K562 (cell line): ENCODE measurements at regions not wholly inside any gene's neighbourhood (a gene's known extent, or its start where the extent isn't known, plus 50 kb on each side); places are given as distances from the start of the nearest gene placed in this dataset.

Source experiments
- CCAR2 ChIP-seq: fragments of 200-400 bp; formaldehyde crosslinking; IDR thresholded peaks from 2 replicates; pipeline ENCODE4 v1.6.1; 2017; ENCODE audit warnings: mild to moderate bottlenecking, low read depth, low read length
- EGR1 ChIP-seq: fragments of 450-650 bp; conservative IDR thresholded peaks from 2 replicates; pipeline ENCODE4 v1.6.1; 2017; ENCODE audit warnings: mild to moderate bottlenecking
- MAZ ChIP-seq, 2 experiments: fragments of 450-650 bp in 1 of 2; sonication (generic) in 1 of 2; formaldehyde crosslinking; IDR thresholded peaks in 1 of 2; conservative IDR thresholded peaks in 1 of 2; 2 replicates each; pipeline versions ENCODE4 v1.4.0 to v1.5.0; 2020; ENCODE audit warnings: mild to moderate bottlenecking in 1 of 2, missing genetic modification reagents in 1 of 2
- MTF1 ChIP-seq: fragments of 250-450 bp; sonication (Bioruptor Pico); IDR thresholded peaks from 2 replicates; pipeline ENCODE4 v1.9.0; 2021; ENCODE audit warnings: moderate library complexity, mild to moderate bottlenecking, inconsistent platforms, borderline replicate concordance
- RBBP5 ChIP-seq: fragments of 200-600 bp; sonication (generic); IDR thresholded peaks from 2 replicates; pipeline ENCODE4 v1.6.1; 2012; ENCODE audit warnings: borderline replicate concordance, mild to moderate bottlenecking, low read length, control low read depth, inconsistent platforms; ENCODE audit not compliant: insufficient read depth, poor library complexity, severe bottlenecking
- RFX5 ChIP-seq: IDR thresholded peaks from 2 replicates; pipeline ENCODE4 v1.6.1; 2011; ENCODE audit warnings: low read depth, mild to moderate bottlenecking, improper control_type of control experiment, low read length
- SAFB2 ChIP-seq: fragments of 200-400 bp; formaldehyde crosslinking; IDR thresholded peaks from 2 replicates; pipeline ENCODE4 v1.6.1; 2018; ENCODE audit warnings: borderline replicate concordance, low read length, low read depth, moderate library complexity; ENCODE audit not compliant: severe bottlenecking
- SIX5 ChIP-seq, 2 experiments: IDR thresholded peaks; 2 replicates each; pipeline ENCODE4 v1.6.1; 2011; ENCODE audit warnings: low read length in 2 of 2, borderline replicate concordance in 1 of 2, low read depth in 1 of 2, mild to moderate bottlenecking in 1 of 2, moderate library complexity in 1 of 2; ENCODE audit not compliant: insufficient read depth in 1 of 2
- TARDBP ChIP-seq: fragments of 450-650 bp; IDR thresholded peaks from 2 replicates; pipeline ENCODE4 v1.6.1; 2016
- ZSCAN29 ChIP-seq: fragments of 450-650 bp; IDR thresholded peaks from 2 replicates; pipeline ENCODE4 v1.6.1; 2017
- TF ChIP-seq, protein P1 (sequence below): sonication (generic); formaldehyde crosslinking; IDR thresholded peaks from 2 replicates; pipeline ENCODE4 v1.8.1; 2022; ENCODE audit warnings: missing genetic modification reagents
- TF ChIP-seq, protein P2 (sequence below), 2 experiments: fragments of 450-650 bp; formaldehyde crosslinking in 1 of 2; IDR thresholded peaks; 2 replicates each; pipeline versions ENCODE4 v1.4.0 to v1.6.1; 2014 to 2020; ENCODE audit warnings: mild to moderate bottlenecking in 2 of 2, borderline replicate concordance in 1 of 2, low read depth in 1 of 2
- TF ChIP-seq, protein P3 (sequence below), 2 experiments: fragments of 450-650 bp; IDR thresholded peaks; 2 replicates each; pipeline ENCODE4 v1.6.1; 2016
- TF ChIP-seq, protein P4 (sequence below), 3 experiments: IDR thresholded peaks in 2 of 3; conservative IDR thresholded peaks in 1 of 3; 2 replicates each; pipeline ENCODE4 v1.5.1; 2011 to 2012; ENCODE audit warnings: low read length in 3 of 3, mild to moderate bottlenecking in 3 of 3, control low read depth in 2 of 3, improper control_type of control experiment in 1 of 3, inconsistent platforms in 1 of 3, low read depth in 1 of 3, mixed read lengths in 1 of 3, moderate library complexity in 1 of 3; ENCODE audit not compliant: insufficient read depth in 2 of 3

DNA sequence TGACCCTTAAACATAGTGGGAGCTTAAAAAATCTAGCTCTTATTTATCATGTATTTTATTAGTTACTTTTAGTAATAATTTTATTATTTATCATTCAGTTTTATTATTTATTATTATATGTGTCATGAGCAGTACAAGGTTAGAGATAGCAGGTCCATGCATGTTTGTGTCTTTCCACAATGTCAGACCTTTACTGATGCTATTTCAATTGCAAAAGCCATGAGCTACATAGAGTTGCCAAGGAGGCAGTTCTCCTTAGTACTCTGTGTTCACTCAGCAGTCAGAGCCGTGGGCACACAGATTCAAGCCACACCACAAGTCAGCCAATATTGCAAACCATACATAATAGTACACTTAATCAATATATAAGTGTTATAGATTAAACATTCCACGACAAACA is 157.9 kb upstream of the NTRK2 start:
- TF ChIP-seq, protein P1, sequence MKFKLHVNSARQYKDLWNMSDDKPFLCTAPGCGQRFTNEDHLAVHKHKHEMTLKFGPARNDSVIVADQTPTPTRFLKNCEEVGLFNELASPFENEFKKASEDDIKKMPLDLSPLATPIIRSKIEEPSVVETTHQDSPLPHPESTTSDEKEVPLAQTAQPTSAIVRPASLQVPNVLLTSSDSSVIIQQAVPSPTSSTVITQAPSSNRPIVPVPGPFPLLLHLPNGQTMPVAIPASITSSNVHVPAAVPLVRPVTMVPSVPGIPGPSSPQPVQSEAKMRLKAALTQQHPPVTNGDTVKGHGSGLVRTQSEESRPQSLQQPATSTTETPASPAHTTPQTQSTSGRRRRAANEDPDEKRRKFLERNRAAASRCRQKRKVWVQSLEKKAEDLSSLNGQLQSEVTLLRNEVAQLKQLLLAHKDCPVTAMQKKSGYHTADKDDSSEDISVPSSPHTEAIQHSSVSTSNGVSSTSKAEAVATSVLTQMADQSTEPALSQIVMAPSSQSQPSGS: no peak
- TF ChIP-seq EGR1 (no peak), MTF1 (CRISPR knock-in tag) (no peak), SIX5 (IDR thresholded peaks at IDR 0.05; ENCODE audit: borderline replicate concordance in 1 of 2, insufficient read depth in 1 of 2, low read depth in 1 of 2, low read length in 2 of 2) (no peak), TARDBP (no peak), SAFB2 (no peak), RBBP5 (no peak), RFX5 (no peak), CCAR2 (no peak), MAZ (CRISPR knock-in tag; conservative IDR thresholded peaks at IDR 0.05 in 1 of 2, IDR thresholded peaks at IDR 0.05 in 1 of 2) (no peak), ZSCAN29 (no peak)
- TF ChIP-seq, protein P2, sequence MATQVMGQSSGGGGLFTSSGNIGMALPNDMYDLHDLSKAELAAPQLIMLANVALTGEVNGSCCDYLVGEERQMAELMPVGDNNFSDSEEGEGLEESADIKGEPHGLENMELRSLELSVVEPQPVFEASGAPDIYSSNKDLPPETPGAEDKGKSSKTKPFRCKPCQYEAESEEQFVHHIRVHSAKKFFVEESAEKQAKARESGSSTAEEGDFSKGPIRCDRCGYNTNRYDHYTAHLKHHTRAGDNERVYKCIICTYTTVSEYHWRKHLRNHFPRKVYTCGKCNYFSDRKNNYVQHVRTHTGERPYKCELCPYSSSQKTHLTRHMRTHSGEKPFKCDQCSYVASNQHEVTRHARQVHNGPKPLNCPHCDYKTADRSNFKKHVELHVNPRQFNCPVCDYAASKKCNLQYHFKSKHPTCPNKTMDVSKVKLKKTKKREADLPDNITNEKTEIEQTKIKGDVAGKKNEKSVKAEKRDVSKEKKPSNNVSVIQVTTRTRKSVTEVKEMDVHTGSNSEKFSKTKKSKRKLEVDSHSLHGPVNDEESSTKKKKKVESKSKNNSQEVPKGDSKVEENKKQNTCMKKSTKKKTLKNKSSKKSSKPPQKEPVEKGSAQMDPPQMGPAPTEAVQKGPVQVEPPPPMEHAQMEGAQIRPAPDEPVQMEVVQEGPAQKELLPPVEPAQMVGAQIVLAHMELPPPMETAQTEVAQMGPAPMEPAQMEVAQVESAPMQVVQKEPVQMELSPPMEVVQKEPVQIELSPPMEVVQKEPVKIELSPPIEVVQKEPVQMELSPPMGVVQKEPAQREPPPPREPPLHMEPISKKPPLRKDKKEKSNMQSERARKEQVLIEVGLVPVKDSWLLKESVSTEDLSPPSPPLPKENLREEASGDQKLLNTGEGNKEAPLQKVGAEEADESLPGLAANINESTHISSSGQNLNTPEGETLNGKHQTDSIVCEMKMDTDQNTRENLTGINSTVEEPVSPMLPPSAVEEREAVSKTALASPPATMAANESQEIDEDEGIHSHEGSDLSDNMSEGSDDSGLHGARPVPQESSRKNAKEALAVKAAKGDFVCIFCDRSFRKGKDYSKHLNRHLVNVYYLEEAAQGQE (IDR thresholded peaks at IDR 0.05; ENCODE audit: borderline replicate concordance): no peak
- TF ChIP-seq, protein P2 (CRISPR knock-in tag; IDR thresholded peaks at IDR 0.05; ENCODE audit: low read depth): no peak
- TF ChIP-seq, protein P3, sequence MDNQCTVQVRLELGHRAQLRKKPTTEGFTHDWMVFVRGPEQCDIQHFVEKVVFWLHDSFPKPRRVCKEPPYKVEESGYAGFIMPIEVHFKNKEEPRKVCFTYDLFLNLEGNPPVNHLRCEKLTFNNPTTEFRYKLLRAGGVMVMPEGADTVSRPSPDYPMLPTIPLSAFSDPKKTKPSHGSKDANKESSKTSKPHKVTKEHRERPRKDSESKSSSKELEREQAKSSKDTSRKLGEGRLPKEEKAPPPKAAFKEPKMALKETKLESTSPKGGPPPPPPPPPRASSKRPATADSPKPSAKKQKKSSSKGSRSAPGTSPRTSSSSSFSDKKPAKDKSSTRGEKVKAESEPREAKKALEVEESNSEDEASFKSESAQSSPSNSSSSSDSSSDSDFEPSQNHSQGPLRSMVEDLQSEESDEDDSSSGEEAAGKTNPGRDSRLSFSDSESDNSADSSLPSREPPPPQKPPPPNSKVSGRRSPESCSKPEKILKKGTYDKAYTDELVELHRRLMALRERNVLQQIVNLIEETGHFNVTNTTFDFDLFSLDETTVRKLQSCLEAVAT (IDR thresholded peaks at IDR 0.05): no peak
- TF ChIP-seq, protein P4, sequence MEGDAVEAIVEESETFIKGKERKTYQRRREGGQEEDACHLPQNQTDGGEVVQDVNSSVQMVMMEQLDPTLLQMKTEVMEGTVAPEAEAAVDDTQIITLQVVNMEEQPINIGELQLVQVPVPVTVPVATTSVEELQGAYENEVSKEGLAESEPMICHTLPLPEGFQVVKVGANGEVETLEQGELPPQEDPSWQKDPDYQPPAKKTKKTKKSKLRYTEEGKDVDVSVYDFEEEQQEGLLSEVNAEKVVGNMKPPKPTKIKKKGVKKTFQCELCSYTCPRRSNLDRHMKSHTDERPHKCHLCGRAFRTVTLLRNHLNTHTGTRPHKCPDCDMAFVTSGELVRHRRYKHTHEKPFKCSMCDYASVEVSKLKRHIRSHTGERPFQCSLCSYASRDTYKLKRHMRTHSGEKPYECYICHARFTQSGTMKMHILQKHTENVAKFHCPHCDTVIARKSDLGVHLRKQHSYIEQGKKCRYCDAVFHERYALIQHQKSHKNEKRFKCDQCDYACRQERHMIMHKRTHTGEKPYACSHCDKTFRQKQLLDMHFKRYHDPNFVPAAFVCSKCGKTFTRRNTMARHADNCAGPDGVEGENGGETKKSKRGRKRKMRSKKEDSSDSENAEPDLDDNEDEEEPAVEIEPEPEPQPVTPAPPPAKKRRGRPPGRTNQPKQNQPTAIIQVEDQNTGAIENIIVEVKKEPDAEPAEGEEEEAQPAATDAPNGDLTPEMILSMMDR (IDR thresholded peaks at IDR 0.05 in 2 of 3, conservative IDR thresholded peaks at IDR 0.05 in 1 of 3; ENCODE audit: insufficient read depth in 2 of 3, low read depth in 1 of 3, low read length in 3 of 3): no peak
